NT2/D1 (cell line): ENCODE measurements at regions not wholly inside any gene's neighbourhood (a gene's known extent, or its start where the extent isn't known, plus 50 kb on each side); places are given as distances from the start of the nearest gene placed in this dataset.

Experiments used
- SUZ12 ChIP-seq: IDR thresholded peaks from 2 replicates; pipeline ENCODE4 v1.6.1; 2011; ENCODE audit not compliant: insufficient read length, insufficient read depth; ENCODE audit errors: extremely low read depth
- YY1 ChIP-seq: IDR thresholded peaks from 2 replicates; pipeline ENCODE4 v1.6.1; 2011; ENCODE audit not compliant: insufficient read length, insufficient read depth
- ZNF274 ChIP-seq: IDR thresholded peaks from 2 replicates; pipeline ENCODE4 v1.6.1; 2011; ENCODE audit warnings: mild to moderate bottlenecking, low read depth, low read length

DNA sequence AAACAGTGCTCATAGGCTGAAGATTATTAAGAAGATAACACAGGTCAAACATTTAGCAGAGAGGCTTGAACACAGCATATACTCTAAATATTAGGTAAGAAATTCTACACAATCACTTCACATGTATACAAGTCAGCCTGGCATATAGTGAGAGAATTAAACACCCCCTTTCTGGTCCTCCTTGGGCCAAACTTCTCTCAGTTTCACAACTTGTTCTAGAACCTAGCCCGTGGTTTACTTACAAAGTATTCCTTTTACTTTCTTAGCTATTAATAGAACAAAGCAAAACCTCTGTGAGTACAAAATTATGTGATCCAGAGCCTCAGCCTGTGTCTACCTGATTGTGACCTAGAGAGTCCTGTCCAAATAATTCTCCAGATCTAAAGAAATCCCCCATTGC, 562.8 kb downstream of the TNS1 start:
- TF ChIP-seq YY1 (no peak), SUZ12 (no peak), ZNF274 (no peak)
